Esophagus squamous epithelium (tissue), 4 donors: ENCODE measurements at regions not wholly inside any gene's neighbourhood (a gene's known extent, or its start where the extent isn't known, plus 50 kb on each side); places are given as distances from the start of the nearest gene placed in this dataset.

ENCODE experiments used
- CTCF ChIP-seq, 6 experiments: fragments of 450-650 bp in 4 of 6; fragments of 200-600 bp in 2 of 6; sonication (generic) in 2 of 6; IDR thresholded peaks; one replicate each; pipeline ENCODE4 v1.5.1; 2016 to 2019; ENCODE audit warnings: antibody characterized with exemption in 6 of 6, mild to moderate bottlenecking in 4 of 6, moderate library complexity in 4 of 6
- POLR2A ChIP-seq, 4 donors: fragments of 450-650 bp; IDR thresholded peaks; one replicate each; pipeline ENCODE4 v1.6.1; 2017; ENCODE audit warnings: antibody characterized with exemption in 4 of 4, mild to moderate bottlenecking in 4 of 4, moderate library complexity in 3 of 4

- TF ChIP-seq CTCF (IDR thresholded peaks at IDR 0.05) (no peak), POLR2A (IDR thresholded peaks at IDR 0.05) (no peak)
Measured at GRCh38 chr6:148667395-148667794, 79.4 kb upstream of the UST start.
